ENCODE measurements at regions not wholly inside any gene's neighbourhood (a gene's known extent, or its start where the extent isn't known, plus 50 kb on each side); places are given as distances from the start of the nearest gene placed in this dataset.

DNA sequence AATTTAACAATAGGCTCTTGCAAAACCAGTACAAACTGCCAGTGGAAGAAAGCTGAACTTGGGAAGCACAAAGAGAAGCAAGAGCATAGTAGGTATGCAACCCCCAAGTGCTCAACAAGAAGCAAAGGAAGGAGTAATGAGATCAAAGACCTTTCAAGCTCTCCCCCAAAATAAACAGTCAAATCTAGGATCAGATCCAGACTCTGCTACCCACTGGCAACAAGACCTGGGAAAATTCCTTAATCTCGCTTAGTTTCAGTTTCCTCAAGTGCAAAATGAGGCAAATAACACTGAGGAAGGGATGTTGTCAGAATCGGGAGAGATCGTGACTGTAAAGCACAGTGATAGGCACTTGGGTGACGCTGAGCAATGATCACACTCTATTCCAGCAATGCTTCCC lies 329.2 kb downstream of the TNS1 start:
- TF ChIP-seq, protein P1, sequence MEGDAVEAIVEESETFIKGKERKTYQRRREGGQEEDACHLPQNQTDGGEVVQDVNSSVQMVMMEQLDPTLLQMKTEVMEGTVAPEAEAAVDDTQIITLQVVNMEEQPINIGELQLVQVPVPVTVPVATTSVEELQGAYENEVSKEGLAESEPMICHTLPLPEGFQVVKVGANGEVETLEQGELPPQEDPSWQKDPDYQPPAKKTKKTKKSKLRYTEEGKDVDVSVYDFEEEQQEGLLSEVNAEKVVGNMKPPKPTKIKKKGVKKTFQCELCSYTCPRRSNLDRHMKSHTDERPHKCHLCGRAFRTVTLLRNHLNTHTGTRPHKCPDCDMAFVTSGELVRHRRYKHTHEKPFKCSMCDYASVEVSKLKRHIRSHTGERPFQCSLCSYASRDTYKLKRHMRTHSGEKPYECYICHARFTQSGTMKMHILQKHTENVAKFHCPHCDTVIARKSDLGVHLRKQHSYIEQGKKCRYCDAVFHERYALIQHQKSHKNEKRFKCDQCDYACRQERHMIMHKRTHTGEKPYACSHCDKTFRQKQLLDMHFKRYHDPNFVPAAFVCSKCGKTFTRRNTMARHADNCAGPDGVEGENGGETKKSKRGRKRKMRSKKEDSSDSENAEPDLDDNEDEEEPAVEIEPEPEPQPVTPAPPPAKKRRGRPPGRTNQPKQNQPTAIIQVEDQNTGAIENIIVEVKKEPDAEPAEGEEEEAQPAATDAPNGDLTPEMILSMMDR (IDR thresholded peaks at IDR 0.05) = no peak
- no peak for TF ChIP-seq POLR2AphosphoS5 (IDR thresholded peaks at IDR 0.05; ENCODE audit: low read depth, low read length)
- TF ChIP-seq, protein P2, sequence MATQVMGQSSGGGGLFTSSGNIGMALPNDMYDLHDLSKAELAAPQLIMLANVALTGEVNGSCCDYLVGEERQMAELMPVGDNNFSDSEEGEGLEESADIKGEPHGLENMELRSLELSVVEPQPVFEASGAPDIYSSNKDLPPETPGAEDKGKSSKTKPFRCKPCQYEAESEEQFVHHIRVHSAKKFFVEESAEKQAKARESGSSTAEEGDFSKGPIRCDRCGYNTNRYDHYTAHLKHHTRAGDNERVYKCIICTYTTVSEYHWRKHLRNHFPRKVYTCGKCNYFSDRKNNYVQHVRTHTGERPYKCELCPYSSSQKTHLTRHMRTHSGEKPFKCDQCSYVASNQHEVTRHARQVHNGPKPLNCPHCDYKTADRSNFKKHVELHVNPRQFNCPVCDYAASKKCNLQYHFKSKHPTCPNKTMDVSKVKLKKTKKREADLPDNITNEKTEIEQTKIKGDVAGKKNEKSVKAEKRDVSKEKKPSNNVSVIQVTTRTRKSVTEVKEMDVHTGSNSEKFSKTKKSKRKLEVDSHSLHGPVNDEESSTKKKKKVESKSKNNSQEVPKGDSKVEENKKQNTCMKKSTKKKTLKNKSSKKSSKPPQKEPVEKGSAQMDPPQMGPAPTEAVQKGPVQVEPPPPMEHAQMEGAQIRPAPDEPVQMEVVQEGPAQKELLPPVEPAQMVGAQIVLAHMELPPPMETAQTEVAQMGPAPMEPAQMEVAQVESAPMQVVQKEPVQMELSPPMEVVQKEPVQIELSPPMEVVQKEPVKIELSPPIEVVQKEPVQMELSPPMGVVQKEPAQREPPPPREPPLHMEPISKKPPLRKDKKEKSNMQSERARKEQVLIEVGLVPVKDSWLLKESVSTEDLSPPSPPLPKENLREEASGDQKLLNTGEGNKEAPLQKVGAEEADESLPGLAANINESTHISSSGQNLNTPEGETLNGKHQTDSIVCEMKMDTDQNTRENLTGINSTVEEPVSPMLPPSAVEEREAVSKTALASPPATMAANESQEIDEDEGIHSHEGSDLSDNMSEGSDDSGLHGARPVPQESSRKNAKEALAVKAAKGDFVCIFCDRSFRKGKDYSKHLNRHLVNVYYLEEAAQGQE (IDR thresholded peaks at IDR 0.05; ENCODE audit: insufficient read depth in 1 of 2, low read depth in 2 of 2, low read length in 1 of 2) = no peak
- TF ChIP-seq SIN3A (IDR thresholded peaks at IDR 0.05; ENCODE audit: borderline replicate concordance, insufficient read depth, low read depth, low read length) = no peak
- no peak for TF ChIP-seq TCF7L2 (IDR thresholded peaks at IDR 0.05; ENCODE audit: low read depth, low read length)

All from Panc1 (cell line).